ENCODE measurements at regions not wholly inside any gene's neighbourhood (a gene's known extent, or its start where the extent isn't known, plus 50 kb on each side); places are given as distances from the start of the nearest gene placed in this dataset.

GRCh38 chrX:100076031-100076430 is 334.0 kb downstream of the PCDH19 start:
- no peak overlapping the region for H3K4me3 ChIP-seq (replicated peaks; ENCODE audit: low read depth, low read length)
- no peak for TF ChIP-seq CTCF (IDR thresholded peaks at IDR 0.05; ENCODE audit: low read length, missing control alignments)
- no peak for DNase-seq (ENCODE audit: low read depth)

- TF ChIP-seq CTCF (IDR thresholded peaks at IDR 0.05; ENCODE audit: low read length, missing control alignments): no peak
- H3K4me3 ChIP-seq (replicated peaks; ENCODE audit: low read depth, low read length): no peak overlapping the region
- peak; percentile 0 for DNase-seq (ENCODE audit: low read depth)
These were observed 337.7 kb downstream of the PCDH19 start for GRCh38 chrX:100072336-100072735.

GRCh38 chrX:100070334-100070849 is 339.7 kb downstream of the PCDH19 start:
- no peak for DNase-seq (ENCODE audit: low read depth)
- no peak overlapping the region for H3K4me3 ChIP-seq (replicated peaks; ENCODE audit: low read depth, low read length)
- TF ChIP-seq CTCF (IDR thresholded peaks at IDR 0.05; ENCODE audit: low read length, missing control alignments): no peak

GRCh38 chrX:100048156-100048555 is 361.9 kb downstream of the PCDH19 start:
- H3K4me3 ChIP-seq (replicated peaks; ENCODE audit: low read depth, low read length): no peak overlapping the region
- TF ChIP-seq CTCF (IDR thresholded peaks at IDR 0.05; ENCODE audit: low read length, missing control alignments): no peak
- no peak for DNase-seq (ENCODE audit: low read depth)

Data from fibroblast of pulmonary artery (primary cell).